BE2C (cell line): ENCODE measurements at regions not wholly inside any gene's neighbourhood (a gene's known extent, or its start where the extent isn't known, plus 50 kb on each side); places are given as distances from the start of the nearest gene placed in this dataset.
A peak's percentile ranks its signal among the peaks of the same experiment; 100 is the strongest.

Experiments used
- DNase-seq: peaks from one replicate; pipeline ENCODE4 v3.0.0-alpha.2; 2020
- H3K27me3 ChIP-seq: fragments of 250-450 bp; sonication (Bioruptor Pico); 2 replicates; pipeline ENCODE4 v1.5.1; 2020; ENCODE audit warnings: mild to moderate bottlenecking
- H3K36me3 ChIP-seq: fragments of 250-450 bp; sonication (Bioruptor Pico); 2 replicates; pipeline ENCODE4 v1.5.1; 2020; ENCODE audit warnings: mild to moderate bottlenecking
- H3K4me1 ChIP-seq: fragments of 250-450 bp; sonication (Bioruptor Pico); 2 replicates; pipeline ENCODE4 v1.5.1; 2020
- H3K4me3 ChIP-seq: 2 replicates; pipeline ENCODE4 v1.5.1; 2011; ENCODE audit warnings: low read depth, low read length
- H3K9me3 ChIP-seq: fragments of 250-450 bp; sonication (Bioruptor Pico); 2 replicates; pipeline ENCODE4 v1.5.1; 2020
- TF ChIP-seq, protein P1 (sequence below): IDR thresholded peaks from 2 replicates; pipeline ENCODE4 v1.5.1; 2012; ENCODE audit warnings: mild to moderate bottlenecking, low read depth, low read length

GRCh38 chr3:189027626-189028155 lies 144.1 kb upstream of the TPRG1 start:
- H3K9me3 ChIP-seq: no peaks in the 10 kb centered on the region
- no peaks in the 10 kb centered on the region for H3K4me1 ChIP-seq
- DNase-seq: no peak
- no peaks in the 10 kb centered on the region for H3K36me3 ChIP-seq
- H3K4me3 ChIP-seq: no peak overlapping the region
- TF ChIP-seq, protein P1, sequence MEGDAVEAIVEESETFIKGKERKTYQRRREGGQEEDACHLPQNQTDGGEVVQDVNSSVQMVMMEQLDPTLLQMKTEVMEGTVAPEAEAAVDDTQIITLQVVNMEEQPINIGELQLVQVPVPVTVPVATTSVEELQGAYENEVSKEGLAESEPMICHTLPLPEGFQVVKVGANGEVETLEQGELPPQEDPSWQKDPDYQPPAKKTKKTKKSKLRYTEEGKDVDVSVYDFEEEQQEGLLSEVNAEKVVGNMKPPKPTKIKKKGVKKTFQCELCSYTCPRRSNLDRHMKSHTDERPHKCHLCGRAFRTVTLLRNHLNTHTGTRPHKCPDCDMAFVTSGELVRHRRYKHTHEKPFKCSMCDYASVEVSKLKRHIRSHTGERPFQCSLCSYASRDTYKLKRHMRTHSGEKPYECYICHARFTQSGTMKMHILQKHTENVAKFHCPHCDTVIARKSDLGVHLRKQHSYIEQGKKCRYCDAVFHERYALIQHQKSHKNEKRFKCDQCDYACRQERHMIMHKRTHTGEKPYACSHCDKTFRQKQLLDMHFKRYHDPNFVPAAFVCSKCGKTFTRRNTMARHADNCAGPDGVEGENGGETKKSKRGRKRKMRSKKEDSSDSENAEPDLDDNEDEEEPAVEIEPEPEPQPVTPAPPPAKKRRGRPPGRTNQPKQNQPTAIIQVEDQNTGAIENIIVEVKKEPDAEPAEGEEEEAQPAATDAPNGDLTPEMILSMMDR: no peak
- H3K27me3 ChIP-seq: no peaks in the 10 kb centered on the region

DNA sequence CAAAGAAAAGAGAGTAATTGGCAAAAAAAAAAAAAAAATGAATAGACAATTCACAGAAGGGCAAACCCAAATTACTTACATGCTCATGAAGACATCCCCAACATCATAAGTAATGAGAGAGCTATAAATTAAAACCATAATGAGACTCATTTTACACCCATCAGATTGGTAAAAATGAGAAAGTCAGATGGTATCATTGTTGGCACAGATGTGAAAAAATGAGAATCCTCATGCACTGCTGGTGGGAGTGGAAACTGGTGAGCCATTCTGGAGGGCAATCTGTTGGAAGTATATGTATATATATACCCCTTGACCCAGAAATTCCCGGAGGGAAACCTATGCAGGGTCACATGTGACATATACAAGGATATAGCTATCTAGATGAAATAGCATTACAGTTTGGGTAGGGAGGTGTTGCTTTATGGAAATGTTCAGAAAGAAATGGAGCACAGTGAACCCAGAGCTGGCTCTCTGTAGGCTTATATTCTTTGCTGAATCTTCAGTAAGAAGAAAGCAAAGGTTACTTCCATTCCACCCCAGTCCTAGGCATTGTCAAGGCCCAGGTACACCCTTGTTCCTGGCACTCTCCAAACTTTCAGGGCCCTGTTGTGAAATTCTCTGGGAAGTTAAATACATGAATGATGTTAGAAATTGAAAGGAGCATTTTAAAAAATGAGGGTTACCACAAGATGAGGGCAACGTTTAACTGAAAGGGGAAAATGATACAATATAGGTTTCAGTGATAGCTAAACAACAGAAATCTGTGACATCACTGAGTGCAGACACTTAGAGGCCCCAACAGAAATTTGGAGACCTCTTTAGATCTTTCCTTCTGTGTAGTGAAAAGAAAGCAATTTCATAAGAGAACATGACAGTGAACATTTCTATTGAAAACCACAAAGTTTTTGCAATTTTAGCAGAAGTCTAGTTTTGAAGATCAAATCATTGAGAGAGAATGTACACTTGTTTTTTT lies 132.7 kb upstream of the TPRG1 start:
- no peaks in the 10 kb centered on the region for H3K36me3 ChIP-seq
- no peaks in the 10 kb centered on the region for H3K4me1 ChIP-seq
- no peak for DNase-seq
- TF ChIP-seq, protein P1: no peak
- H3K9me3 ChIP-seq: no peaks in the 10 kb centered on the region
- no peak overlapping the region for H3K4me3 ChIP-seq
- H3K27me3 ChIP-seq: no peaks in the 10 kb centered on the region

GRCh38 chr3:189040656-189041335 lies 131.0 kb upstream of the TPRG1 start:
- no peak for DNase-seq
- Histone ChIP-seq H3K27me3 (no peaks in the 10 kb centered on the region), H3K4me1 (no peaks in the 10 kb centered on the region), H3K9me3 (no peaks in the 10 kb centered on the region), H3K36me3 (no peaks in the 10 kb centered on the region), H3K4me3 (no peak overlapping the region)
- TF ChIP-seq, protein P1: no peak

- H3K4me1 ChIP-seq: no peaks in the 10 kb centered on the region
Observed at GRCh38 chr3:189041482-189042090, 130.2 kb upstream of the TPRG1 start.

DNA sequence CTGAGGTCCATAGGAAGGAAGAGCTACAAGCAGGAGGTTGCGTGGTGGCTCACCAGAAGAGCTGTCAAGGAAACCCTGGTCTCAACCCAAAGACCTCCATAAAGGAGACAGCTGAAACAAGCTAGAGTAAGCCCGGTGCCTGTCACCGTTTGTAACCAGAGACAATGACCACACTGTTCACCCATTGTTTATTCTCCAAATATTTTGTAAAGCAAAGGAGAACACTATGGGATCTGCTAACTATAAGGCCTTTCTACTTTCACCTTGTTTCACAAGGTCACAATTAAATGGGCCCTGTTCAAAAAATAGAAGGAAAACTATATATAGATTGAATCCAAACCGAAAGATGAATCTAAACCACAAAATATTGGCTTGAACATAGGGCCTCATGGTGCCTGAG lies 128.9 kb upstream of the TPRG1 start:
- Histone ChIP-seq H3K4me3 (no peak overlapping the region), H3K4me1 (no peaks in the 10 kb centered on the region), H3K27me3 (no peaks in the 10 kb centered on the region), H3K36me3 (no peaks in the 10 kb centered on the region), H3K9me3 (no peaks in the 10 kb centered on the region)
- TF ChIP-seq, protein P1: no peak
- DNase-seq: no peak

More at GRCh38 chr3:189041482-189042090, 130.2 kb upstream of the TPRG1 start:
- Histone ChIP-seq H3K9me3 (no peaks in the 10 kb centered on the region), H3K36me3 (no peaks in the 10 kb centered on the region), H3K27me3 (no peaks in the 10 kb centered on the region), H3K4me3 (no peak overlapping the region)
- TF ChIP-seq, protein P1: peak; percentile 75
- peak; percentile 54 for DNase-seq
